Astrocyte (in vitro differentiated cells and primary cell): ENCODE measurements at regions not wholly inside any gene's neighbourhood (a gene's known extent, or its start where the extent isn't known, plus 50 kb on each side); places are given as distances from the start of the nearest gene placed in this dataset.

Experiments
- DNase-seq: peaks from one replicate; pipeline ENCODE4 v3.0.0-alpha.2; 2010; ENCODE audit warnings: low read depth
- FAIRE-seq: peaks from 2 replicates; lab custom pipeline; 2011; peaks lifted over from hg19 to GRCh38; lab: Jason Lieb, UNC
- H2AFZ ChIP-seq: 2 replicates; pipeline ENCODE4 v1.6.0; 2012; ENCODE audit warnings: low read depth, low read length, inconsistent platforms
- H3K27ac ChIP-seq: 2 replicates; pipeline ENCODE4 v1.5.1; 2011; ENCODE audit warnings: low read depth, low read length, inconsistent platforms
- H3K27me3 ChIP-seq: 2 replicates; pipeline ENCODE4 v1.6.0; 2011; ENCODE audit warnings: low read length, inconsistent platforms; ENCODE audit not compliant: insufficient read depth
- H3K36me3 ChIP-seq: 2 replicates; pipeline ENCODE4 v1.5.1; 2011; ENCODE audit warnings: low read length, inconsistent platforms; ENCODE audit not compliant: insufficient read depth
- H3K4me1 ChIP-seq: 2 replicates; pipeline ENCODE4 v1.5.1; 2011; ENCODE audit warnings: low read length, inconsistent platforms; ENCODE audit not compliant: insufficient read depth
- H3K4me2 ChIP-seq: 2 replicates; pipeline ENCODE4 v1.6.0; 2012; ENCODE audit warnings: low read length, inconsistent platforms
- H3K4me3 ChIP-seq: 2 replicates; pipeline ENCODE4 v1.5.1; 2011; ENCODE audit warnings: low read depth, mild to moderate bottlenecking, low read length, inconsistent platforms; ENCODE audit not compliant: insufficient read depth
- H3K79me2 ChIP-seq: 2 replicates; pipeline ENCODE4 v1.6.0; 2012; ENCODE audit warnings: mild to moderate bottlenecking, low read length, inconsistent platforms; ENCODE audit not compliant: insufficient read depth
- H3K9ac ChIP-seq: 2 replicates; pipeline ENCODE4 v1.6.0; 2012; ENCODE audit warnings: mild to moderate bottlenecking, low read length, inconsistent platforms
- H3K9me3 ChIP-seq: 2 replicates; pipeline ENCODE4 v1.5.1; 2012; ENCODE audit warnings: low read depth, mild to moderate bottlenecking, low read length, inconsistent platforms; ENCODE audit not compliant: insufficient read depth
- H4K20me1 ChIP-seq: 2 replicates; pipeline ENCODE4 v1.6.0; 2012; ENCODE audit warnings: low read length, inconsistent platforms; ENCODE audit not compliant: insufficient read depth
- H3K27ac Mint-ChIP-seq: one replicate; pipeline ENCODE4 v1.8.0; 2021; ENCODE audit warnings: mild to moderate bottlenecking, mixed read lengths; ENCODE audit not compliant: unreplicated experiment
- H3K27me3 Mint-ChIP-seq: one replicate; pipeline ENCODE4 v1.8.0; 2021; ENCODE audit warnings: low read depth, mixed read lengths; ENCODE audit not compliant: unreplicated experiment
- H3K36me3 Mint-ChIP-seq: one replicate; pipeline ENCODE4 v1.8.0; 2021; ENCODE audit warnings: low read depth, mixed read lengths; ENCODE audit not compliant: unreplicated experiment
- H3K4me1 Mint-ChIP-seq: one replicate; pipeline ENCODE4 v1.8.0; 2021; ENCODE audit warnings: low read depth, mixed read lengths; ENCODE audit not compliant: unreplicated experiment
- H3K4me3 Mint-ChIP-seq: one replicate; pipeline ENCODE4 v1.8.0; 2021; ENCODE audit warnings: mild to moderate bottlenecking, moderate library complexity, mixed read lengths; ENCODE audit not compliant: unreplicated experiment
- H3K9me3 Mint-ChIP-seq: one replicate; pipeline ENCODE4 v1.8.0; 2021; ENCODE audit warnings: mild to moderate bottlenecking, mixed read lengths; ENCODE audit not compliant: unreplicated experiment
- EZH2 ChIP-seq: IDR thresholded peaks from 2 replicates; pipeline ENCODE4 v1.6.1; 2012; ENCODE audit warnings: mild to moderate bottlenecking, low read length, inconsistent platforms; ENCODE audit not compliant: insufficient read depth
- TF ChIP-seq, protein P1 (sequence below): IDR thresholded peaks from 2 replicates; pipeline ENCODE4 v1.5.1; 2011; ENCODE audit warnings: low read depth, mild to moderate bottlenecking, inconsistent platforms, low read length, moderate library complexity; ENCODE audit not compliant: insufficient read depth

DNA sequence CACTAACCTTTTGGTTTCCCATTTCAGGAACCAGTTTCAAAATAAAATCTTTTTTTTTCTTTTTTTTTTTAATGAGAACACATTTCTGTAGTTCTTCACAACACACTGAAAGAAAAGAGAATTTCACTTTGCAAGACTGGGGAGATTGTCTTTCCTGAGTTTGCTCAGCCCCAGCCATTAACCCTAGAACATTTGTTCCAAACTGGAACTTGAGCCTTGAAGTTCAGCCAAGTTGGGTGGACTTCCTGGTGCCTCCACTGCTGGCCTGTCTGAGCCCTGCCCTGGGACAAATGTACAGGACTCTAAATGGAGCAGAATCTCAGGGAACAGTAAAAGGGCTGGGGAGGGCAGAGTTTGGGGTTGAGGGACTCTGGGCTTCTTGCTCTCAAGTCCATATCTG lies 196.4 kb upstream of the LPP start:
- Mint-ChIP-seq H3K36me3 (no peaks in the 10 kb centered on the region), H3K27me3 (no peaks in the 10 kb centered on the region), H3K4me1 (peaks cover 17% of the 10 kb centered on the region), H3K4me3 (no peak overlapping the region), H3K9me3 (no peaks in the 10 kb centered on the region), H3K27ac (no peak overlapping the region)
- Histone ChIP-seq H4K20me1 (no peaks in the 10 kb centered on the region), H3K4me2 (no peak overlapping the region), H3K27ac (no peak overlapping the region), H3K79me2 (no peaks in the 10 kb centered on the region), H3K4me3 (no peak overlapping the region), H3K27me3 (no peaks in the 10 kb centered on the region), H3K36me3 (no peaks in the 10 kb centered on the region), H2AFZ (no peak overlapping the region), H3K4me1 (peaks cover 19% of the 10 kb centered on the region), H3K9me3 (no peaks in the 10 kb centered on the region), H3K9ac (no peak overlapping the region)
- FAIRE-seq (no peak), DNase-seq (no peak)
- TF ChIP-seq, protein P1, sequence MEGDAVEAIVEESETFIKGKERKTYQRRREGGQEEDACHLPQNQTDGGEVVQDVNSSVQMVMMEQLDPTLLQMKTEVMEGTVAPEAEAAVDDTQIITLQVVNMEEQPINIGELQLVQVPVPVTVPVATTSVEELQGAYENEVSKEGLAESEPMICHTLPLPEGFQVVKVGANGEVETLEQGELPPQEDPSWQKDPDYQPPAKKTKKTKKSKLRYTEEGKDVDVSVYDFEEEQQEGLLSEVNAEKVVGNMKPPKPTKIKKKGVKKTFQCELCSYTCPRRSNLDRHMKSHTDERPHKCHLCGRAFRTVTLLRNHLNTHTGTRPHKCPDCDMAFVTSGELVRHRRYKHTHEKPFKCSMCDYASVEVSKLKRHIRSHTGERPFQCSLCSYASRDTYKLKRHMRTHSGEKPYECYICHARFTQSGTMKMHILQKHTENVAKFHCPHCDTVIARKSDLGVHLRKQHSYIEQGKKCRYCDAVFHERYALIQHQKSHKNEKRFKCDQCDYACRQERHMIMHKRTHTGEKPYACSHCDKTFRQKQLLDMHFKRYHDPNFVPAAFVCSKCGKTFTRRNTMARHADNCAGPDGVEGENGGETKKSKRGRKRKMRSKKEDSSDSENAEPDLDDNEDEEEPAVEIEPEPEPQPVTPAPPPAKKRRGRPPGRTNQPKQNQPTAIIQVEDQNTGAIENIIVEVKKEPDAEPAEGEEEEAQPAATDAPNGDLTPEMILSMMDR = no peak
- no peak for TF ChIP-seq EZH2

DNA sequence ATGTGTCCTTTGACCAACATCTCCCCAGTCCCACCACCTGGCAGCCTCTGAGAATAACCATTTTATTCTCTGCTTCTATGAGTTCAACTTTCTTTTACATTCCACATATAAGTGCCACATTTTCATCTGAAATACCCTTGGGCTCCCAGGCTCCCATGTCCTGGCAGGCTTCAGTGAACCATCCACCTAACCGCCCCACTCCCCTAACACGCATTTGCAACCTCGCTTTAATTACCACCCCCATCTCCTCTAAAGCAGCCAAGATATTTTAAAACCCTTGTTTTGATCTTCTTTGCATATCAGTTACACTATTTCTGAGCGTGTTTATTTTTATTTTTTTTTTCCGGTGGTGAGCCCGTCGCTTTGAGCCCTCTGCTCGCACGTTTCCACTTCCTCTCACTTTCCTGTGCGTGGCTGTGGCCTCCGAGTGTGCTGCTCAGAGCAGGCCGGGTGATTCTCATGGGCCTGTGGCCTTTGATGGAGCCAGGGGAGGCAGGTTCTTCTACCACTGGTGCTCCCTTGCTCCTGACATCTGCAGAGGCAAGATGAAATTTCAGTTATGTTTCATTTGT lies 195.4 kb upstream of the LPP start:
- no peak overlapping the region for H3K4me3 ChIP-seq
- Mint-ChIP-seq H3K27me3 (no peaks in the 10 kb centered on the region), H3K36me3 (no peaks in the 10 kb centered on the region), H3K4me3 (no peak overlapping the region), H3K27ac (no peak overlapping the region), H3K4me1 (peaks cover 19% of the 10 kb centered on the region), H3K9me3 (no peaks in the 10 kb centered on the region)
- no peaks in the 10 kb centered on the region for H3K79me2 ChIP-seq
- H3K4me2 ChIP-seq = no peak overlapping the region
- H2AFZ ChIP-seq = no peak overlapping the region
- no peak for FAIRE-seq
- DNase-seq = no peak
- H3K9me3 ChIP-seq = no peaks in the 10 kb centered on the region
- no peak overlapping the region for H3K9ac ChIP-seq
- no peaks in the 10 kb centered on the region for H3K36me3 ChIP-seq
- no peaks in the 10 kb centered on the region for H3K27me3 ChIP-seq
- peaks cover 19% of the 10 kb centered on the region for H3K4me1 ChIP-seq
- H4K20me1 ChIP-seq = no peaks in the 10 kb centered on the region
- TF ChIP-seq EZH2 = no peak
- TF ChIP-seq, protein P1 = no peak
- H3K27ac ChIP-seq = no peak overlapping the region

DNA sequence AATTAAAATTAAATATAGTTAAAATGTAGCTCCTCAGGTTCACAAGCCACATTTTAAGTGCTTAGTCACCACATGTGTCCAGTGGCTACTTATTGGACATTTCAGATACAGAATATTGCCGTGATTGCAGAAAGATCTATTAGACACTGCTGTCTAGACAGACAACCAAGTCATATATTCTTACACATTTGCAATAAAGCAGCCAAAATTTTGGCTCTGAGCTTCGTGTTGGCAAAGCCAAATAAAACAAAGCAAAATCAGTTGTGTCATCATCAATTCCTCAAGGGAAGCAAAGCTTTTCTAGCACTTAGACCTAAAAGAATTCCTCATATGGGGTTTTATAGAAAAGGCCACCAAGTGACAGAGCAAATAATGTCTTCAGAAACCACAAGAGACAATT lies 193.1 kb upstream of the LPP start:
- DNase-seq = peak; percentile 74
- no peak overlapping the region for H2AFZ ChIP-seq
- H3K4me1 ChIP-seq = peaks cover 2% of the 10 kb centered on the region
- no peaks in the 10 kb centered on the region for H4K20me1 ChIP-seq
- H3K27me3 ChIP-seq = no peaks in the 10 kb centered on the region
- H3K27me3 Mint-ChIP-seq = peaks cover 3% of the 10 kb centered on the region
- no peak overlapping the region for H3K4me3 ChIP-seq
- H3K27ac ChIP-seq = no peak overlapping the region
- H3K4me2 ChIP-seq = no peak overlapping the region
- H3K9me3 ChIP-seq = no peaks in the 10 kb centered on the region
- H3K36me3 ChIP-seq = no peaks in the 10 kb centered on the region
- no peak overlapping the region for H3K4me3 Mint-ChIP-seq
- TF ChIP-seq EZH2 = no peak
- TF ChIP-seq, protein P1 = no peak
- H3K27ac Mint-ChIP-seq = no peak overlapping the region
- FAIRE-seq = no peak
- no peaks in the 10 kb centered on the region for H3K36me3 Mint-ChIP-seq
- no peaks in the 10 kb centered on the region for H3K9me3 Mint-ChIP-seq
- peaks cover 5% of the 10 kb centered on the region for H3K4me1 Mint-ChIP-seq
- no peaks in the 10 kb centered on the region for H3K79me2 ChIP-seq
- no peak overlapping the region for H3K9ac ChIP-seq
